ENCODE measurements at regions not wholly inside any gene's neighbourhood (a gene's known extent, or its start where the extent isn't known, plus 50 kb on each side); places are given as distances from the start of the nearest gene placed in this dataset.

GRCh38 chr5:101948615-101949014, 347.5 kb downstream of the SLCO4C1 start:
- no peak for DNase-seq
- TF ChIP-seq, protein P1, sequence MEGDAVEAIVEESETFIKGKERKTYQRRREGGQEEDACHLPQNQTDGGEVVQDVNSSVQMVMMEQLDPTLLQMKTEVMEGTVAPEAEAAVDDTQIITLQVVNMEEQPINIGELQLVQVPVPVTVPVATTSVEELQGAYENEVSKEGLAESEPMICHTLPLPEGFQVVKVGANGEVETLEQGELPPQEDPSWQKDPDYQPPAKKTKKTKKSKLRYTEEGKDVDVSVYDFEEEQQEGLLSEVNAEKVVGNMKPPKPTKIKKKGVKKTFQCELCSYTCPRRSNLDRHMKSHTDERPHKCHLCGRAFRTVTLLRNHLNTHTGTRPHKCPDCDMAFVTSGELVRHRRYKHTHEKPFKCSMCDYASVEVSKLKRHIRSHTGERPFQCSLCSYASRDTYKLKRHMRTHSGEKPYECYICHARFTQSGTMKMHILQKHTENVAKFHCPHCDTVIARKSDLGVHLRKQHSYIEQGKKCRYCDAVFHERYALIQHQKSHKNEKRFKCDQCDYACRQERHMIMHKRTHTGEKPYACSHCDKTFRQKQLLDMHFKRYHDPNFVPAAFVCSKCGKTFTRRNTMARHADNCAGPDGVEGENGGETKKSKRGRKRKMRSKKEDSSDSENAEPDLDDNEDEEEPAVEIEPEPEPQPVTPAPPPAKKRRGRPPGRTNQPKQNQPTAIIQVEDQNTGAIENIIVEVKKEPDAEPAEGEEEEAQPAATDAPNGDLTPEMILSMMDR (IDR thresholded peaks at IDR 0.05), result no peak
- no peak overlapping the region for H3K4me3 Mint-ChIP-seq
- H3K36me3 Mint-ChIP-seq (ENCODE audit: low read depth), result no peaks in the 10 kb centered on the region
- peaks cover 26% of the 10 kb centered on the region for H3K4me1 Mint-ChIP-seq
- H3K27ac Mint-ChIP-seq, result no peak overlapping the region
- no peaks in the 10 kb centered on the region for H3K9me3 Mint-ChIP-seq
- no peaks in the 10 kb centered on the region for H3K27me3 Mint-ChIP-seq (ENCODE audit: low read depth, poor library complexity)

DNA sequence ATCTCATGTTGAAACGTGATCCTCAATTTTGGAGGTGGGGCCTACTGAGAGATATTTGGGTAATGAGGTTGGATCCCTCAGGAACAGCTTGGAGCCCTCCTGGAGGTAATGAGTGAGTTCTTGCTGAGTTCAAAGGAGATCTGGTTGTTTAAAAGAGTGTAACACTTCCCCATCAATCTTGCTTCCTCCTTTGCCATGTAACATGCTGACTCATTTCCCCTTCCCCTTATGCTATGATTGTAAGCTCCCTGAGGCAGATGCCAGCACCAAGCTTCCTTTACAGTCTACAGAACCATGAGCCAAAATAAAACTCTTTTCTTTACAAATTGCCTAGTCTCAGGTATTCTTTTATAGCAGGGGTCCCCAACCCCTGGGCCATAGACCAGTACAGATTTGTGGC, 352.3 kb downstream of the SLCO4C1 start:
- no peak for DNase-seq
- H3K9me3 Mint-ChIP-seq, result no peaks in the 10 kb centered on the region
- H3K27ac Mint-ChIP-seq, result peak overlapping the region; percentile 51
- H3K36me3 Mint-ChIP-seq (ENCODE audit: low read depth), result no peaks in the 10 kb centered on the region
- TF ChIP-seq, protein P1 (IDR thresholded peaks at IDR 0.05), result no peak
- no peak overlapping the region for H3K4me3 Mint-ChIP-seq
- no peaks in the 10 kb centered on the region for H3K27me3 Mint-ChIP-seq (ENCODE audit: low read depth, poor library complexity)
- H3K4me1 Mint-ChIP-seq, result peaks cover 18% of the 10 kb centered on the region

DNA sequence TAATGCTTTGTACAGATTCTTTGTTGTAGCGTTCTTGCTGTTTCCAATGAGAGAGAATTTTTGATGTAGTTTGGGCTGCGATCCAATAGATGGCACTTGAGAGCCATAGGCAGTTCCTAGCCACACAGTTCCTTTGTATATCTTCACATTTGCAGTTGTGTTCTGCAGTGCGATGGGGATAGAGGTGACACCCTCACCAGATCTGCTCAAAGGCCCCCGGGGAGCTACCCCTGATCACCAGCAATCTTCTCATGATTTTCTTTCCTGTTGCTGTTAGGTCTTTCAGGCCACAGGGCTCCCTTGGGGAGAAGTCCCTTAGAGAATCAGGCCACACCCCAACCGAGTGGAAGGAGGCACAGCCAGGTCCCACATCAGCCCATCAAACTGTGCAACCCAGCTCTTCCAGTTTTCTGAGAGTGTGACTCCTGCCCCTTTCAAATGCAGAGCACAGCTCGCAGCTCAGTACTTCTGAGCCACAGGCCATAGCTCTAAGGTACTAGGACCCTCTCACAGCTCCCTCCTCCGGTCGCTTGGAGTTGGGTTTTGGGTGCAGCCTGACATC, 353.7 kb downstream of the SLCO4C1 start:
- no peak overlapping the region for H3K4me3 Mint-ChIP-seq
- H3K27ac Mint-ChIP-seq, result no peak overlapping the region
- DNase-seq, result peak; percentile 25
- peaks cover 18% of the 10 kb centered on the region for H3K4me1 Mint-ChIP-seq
- H3K27me3 Mint-ChIP-seq (ENCODE audit: low read depth, poor library complexity), result no peaks in the 10 kb centered on the region
- no peaks in the 10 kb centered on the region for H3K36me3 Mint-ChIP-seq (ENCODE audit: low read depth)
- peaks cover 8% of the 10 kb centered on the region for H3K9me3 Mint-ChIP-seq
- TF ChIP-seq, protein P1 (IDR thresholded peaks at IDR 0.05), result peak; percentile 66

- TF ChIP-seq, protein P1 (IDR thresholded peaks at IDR 0.05), result no peak
- Mint-ChIP-seq H3K36me3 (ENCODE audit: low read depth) (no peaks in the 10 kb centered on the region), H3K4me3 (no peak overlapping the region), H3K27me3 (ENCODE audit: low read depth, poor library complexity) (no peaks in the 10 kb centered on the region), H3K27ac (no peak overlapping the region), H3K9me3 (peaks cover 8% of the 10 kb centered on the region), H3K4me1 (no peaks in the 10 kb centered on the region)
- no peak for DNase-seq
These were observed 359.0 kb downstream of the SLCO4C1 start for GRCh38 chr5:101937041-101937440.

GRCh38 chr5:101935086-101935485, 361.0 kb downstream of the SLCO4C1 start:
- no peaks in the 10 kb centered on the region for H3K4me1 Mint-ChIP-seq
- H3K36me3 Mint-ChIP-seq (ENCODE audit: low read depth), result no peaks in the 10 kb centered on the region
- H3K4me3 Mint-ChIP-seq, result no peak overlapping the region
- H3K27ac Mint-ChIP-seq, result no peak overlapping the region
- TF ChIP-seq, protein P1 (IDR thresholded peaks at IDR 0.05), result no peak
- DNase-seq, result no peak
- no peaks in the 10 kb centered on the region for H3K27me3 Mint-ChIP-seq (ENCODE audit: low read depth, poor library complexity)
- peaks cover 8% of the 10 kb centered on the region for H3K9me3 Mint-ChIP-seq

DNA sequence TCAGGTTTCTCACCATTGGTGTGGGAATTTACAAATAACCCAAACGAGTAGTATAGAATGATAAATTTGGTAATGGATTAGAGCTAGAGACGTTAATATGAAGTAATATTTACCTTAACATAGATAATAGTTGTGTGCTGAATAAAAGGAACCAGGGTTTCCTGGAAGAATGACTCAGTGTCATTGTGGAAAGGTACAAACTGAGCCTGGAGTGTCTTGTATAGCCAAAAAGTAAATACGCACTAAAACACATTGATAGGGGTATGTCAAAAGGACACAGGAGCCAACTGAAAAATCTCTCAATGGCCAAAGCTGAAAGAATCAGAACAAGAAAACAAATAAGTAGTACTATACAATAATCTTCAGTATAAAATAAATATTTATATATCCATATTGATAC, 363.5 kb downstream of the SLCO4C1 start:
- peaks cover 2% of the 10 kb centered on the region for H3K9me3 Mint-ChIP-seq

More for the DNA sequence above, 363.5 kb downstream of the SLCO4C1 start:
- no peaks in the 10 kb centered on the region for H3K27me3 Mint-ChIP-seq (ENCODE audit: low read depth, poor library complexity)
- no peak overlapping the region for H3K4me3 Mint-ChIP-seq
- TF ChIP-seq, protein P1 (IDR thresholded peaks at IDR 0.05), result no peak
- no peak overlapping the region for H3K27ac Mint-ChIP-seq
- no peaks in the 10 kb centered on the region for H3K4me1 Mint-ChIP-seq
- no peaks in the 10 kb centered on the region for H3K36me3 Mint-ChIP-seq (ENCODE audit: low read depth)
- no peak for DNase-seq

Data from nephron progenitor cell (in vitro differentiated cells).